DND-41 (cell line): ENCODE measurements at regions not wholly inside any gene's neighbourhood (a gene's known extent, or its start where the extent isn't known, plus 50 kb on each side); places are given as distances from the start of the nearest gene placed in this dataset.
"Not testable (repeated sequence)": the region's sequence is repeated elsewhere in the genome, so short reads cannot be mapped to it uniquely, and the experiment has no call there.

Experiments used
- ATAC-seq: fragments of 200-7000 bp; cut with Tn5 transposase; 3 replicates; pipeline ENCODE4 v1.9.1; 2021; ENCODE audit warnings: low read depth; ENCODE audit not compliant: insufficient read depth
- DNase-seq: peaks from one replicate; pipeline ENCODE4 v3.0.0-alpha.2; 2020
- H2AFZ ChIP-seq: 2 replicates; pipeline ENCODE4 v1.6.0; 2012; ENCODE audit warnings: low read depth, low read length
- H3K27ac ChIP-seq: 2 replicates; pipeline ENCODE4 v1.5.1; 2012; ENCODE audit warnings: low read length, inconsistent platforms
- H3K27me3 ChIP-seq: fragments of 200-600 bp; sonication (generic); 2 replicates; pipeline ENCODE4 v1.6.0; 2012; ENCODE audit warnings: low read length, mild to moderate bottlenecking, inconsistent platforms; ENCODE audit not compliant: insufficient read depth, poor library complexity
- H3K36me3 ChIP-seq: 2 replicates; pipeline ENCODE4 v1.5.1; 2012; ENCODE audit warnings: low read length, inconsistent platforms; ENCODE audit not compliant: insufficient read depth
- H3K4me1 ChIP-seq: 2 replicates; pipeline ENCODE4 v1.5.1; 2012; ENCODE audit warnings: mild to moderate bottlenecking, low read length; ENCODE audit not compliant: insufficient read depth
- H3K4me2 ChIP-seq: 2 replicates; pipeline ENCODE4 v1.6.0; 2012; ENCODE audit warnings: mild to moderate bottlenecking, moderate library complexity, low read length, inconsistent platforms; ENCODE audit not compliant: insufficient read depth
- H3K4me3 ChIP-seq, 2 experiments: fragments of 200-600 bp in 1 of 2; shearing (Covaris generic) in 1 of 2; 2 replicates each; pipeline ENCODE4 v1.5.1; 2012 to 2016; ENCODE audit warnings: inconsistent platforms in 2 of 2, low read length in 2 of 2, mild to moderate bottlenecking in 2 of 2, low read depth in 1 of 2, moderate library complexity in 1 of 2
- H3K79me2 ChIP-seq: 2 replicates; pipeline ENCODE4 v1.6.0; 2012; ENCODE audit warnings: low read length, inconsistent platforms; ENCODE audit not compliant: insufficient read depth
- H3K9ac ChIP-seq: 2 replicates; pipeline ENCODE4 v1.6.0; 2012; ENCODE audit warnings: low read depth, mild to moderate bottlenecking, inconsistent platforms, low read length, moderate library complexity
- H3K9me3 ChIP-seq: 2 replicates; pipeline ENCODE4 v1.5.1; 2012; ENCODE audit warnings: low read length, moderate library complexity, mild to moderate bottlenecking, inconsistent platforms; ENCODE audit not compliant: insufficient read depth, severe bottlenecking
- H4K20me1 ChIP-seq: 2 replicates; pipeline ENCODE4 v1.6.0; 2012; ENCODE audit warnings: low read length; ENCODE audit not compliant: insufficient read depth

DNA sequence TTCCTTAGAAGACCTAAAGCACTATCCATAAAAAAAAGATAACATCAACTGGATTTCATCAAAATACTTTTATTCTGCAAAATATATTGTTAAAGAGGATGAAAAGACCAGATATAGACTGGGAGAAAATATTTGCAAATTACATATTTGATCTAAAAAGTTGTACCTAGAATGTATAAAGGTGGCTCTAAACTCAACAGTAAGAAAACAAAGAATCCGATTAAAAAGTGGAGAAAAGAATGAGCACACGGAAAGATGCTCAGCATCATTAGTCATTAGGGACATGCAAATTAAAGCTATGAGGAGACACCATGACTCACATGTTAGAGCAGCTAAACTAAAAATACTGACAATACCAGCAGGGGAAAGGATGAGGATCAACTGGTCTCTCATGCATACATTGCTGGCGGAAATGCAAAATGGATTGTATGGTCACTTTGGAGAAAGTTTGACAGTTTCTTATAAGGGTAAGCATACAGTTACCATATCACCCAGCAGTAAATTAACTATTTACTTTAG, 298.4 kb upstream of the PLGLB2 start:
- ATAC-seq, H3K4me2 ChIP-seq, H4K20me1 ChIP-seq, H3K36me3 ChIP-seq, H3K27ac ChIP-seq, DNase-seq, H3K9me3 ChIP-seq, H3K4me1 ChIP-seq, H3K79me2 ChIP-seq, H3K9ac ChIP-seq, H3K27me3 ChIP-seq, H2AFZ ChIP-seq, H3K4me3 ChIP-seq: not testable (repeated sequence)

- not testable (repeated sequence) for ATAC-seq, H3K9ac ChIP-seq, H3K9me3 ChIP-seq, H3K27me3 ChIP-seq, H2AFZ ChIP-seq, H3K27ac ChIP-seq, DNase-seq, H3K4me2 ChIP-seq, H4K20me1 ChIP-seq, H3K4me3 ChIP-seq, H3K4me1 ChIP-seq, H3K36me3 ChIP-seq, H3K79me2 ChIP-seq
Measured at GRCh38 chr2:87452193-87452592, 295.7 kb upstream of the PLGLB2 start.

- not testable (repeated sequence) for H3K36me3 ChIP-seq, DNase-seq, H3K27me3 ChIP-seq, H3K27ac ChIP-seq, H3K9ac ChIP-seq, H4K20me1 ChIP-seq, H3K4me2 ChIP-seq, H3K9me3 ChIP-seq, H3K79me2 ChIP-seq, H3K4me3 ChIP-seq, H2AFZ ChIP-seq, ATAC-seq, H3K4me1 ChIP-seq
Measured at GRCh38 chr2:87452861-87453260, 295.0 kb upstream of the PLGLB2 start.

DNA sequence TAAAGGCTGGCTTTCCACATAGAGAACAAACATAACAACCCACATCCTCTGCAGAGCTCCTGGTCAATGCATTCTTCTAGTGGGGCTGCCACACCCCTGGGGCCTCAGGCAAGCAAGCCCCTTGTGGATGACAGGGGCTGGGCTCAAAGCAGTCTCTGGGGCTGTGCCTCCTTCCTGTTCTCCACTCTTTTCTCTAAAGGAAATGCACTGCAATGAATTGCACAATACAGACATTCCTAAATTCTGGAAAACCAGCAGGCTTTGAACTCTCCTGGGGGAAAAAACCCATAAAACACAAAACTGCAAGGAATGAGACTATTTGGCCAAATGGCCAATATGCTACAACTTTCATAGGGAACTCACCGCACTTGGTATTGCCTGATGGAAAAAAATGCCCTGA, 293.9 kb upstream of the PLGLB2 start:
- not testable (repeated sequence) for H4K20me1 ChIP-seq, H3K27me3 ChIP-seq, H3K4me2 ChIP-seq, H2AFZ ChIP-seq, H3K27ac ChIP-seq, ATAC-seq, H3K9me3 ChIP-seq, H3K36me3 ChIP-seq, H3K9ac ChIP-seq, H3K4me1 ChIP-seq, H3K4me3 ChIP-seq
- H3K79me2 ChIP-seq: peaks cover 17% of the 10 kb centered on the region
- peak; percentile 28 for DNase-seq

- peak; percentile 37 for DNase-seq
- H3K9ac ChIP-seq, H3K36me3 ChIP-seq, H3K9me3 ChIP-seq, H3K4me3 ChIP-seq, H3K4me2 ChIP-seq, H3K4me1 ChIP-seq, H3K27me3 ChIP-seq, H3K27ac ChIP-seq, H2AFZ ChIP-seq, H4K20me1 ChIP-seq: not testable (repeated sequence)
- peaks cover 18% of the 10 kb centered on the region for H3K79me2 ChIP-seq
- peak; percentile 18; the same call in 1 of the 3 replicates for ATAC-seq
Measured at GRCh38 chr2:87454421-87454820, 293.5 kb upstream of the PLGLB2 start.

GRCh38 chr2:87455209-87455853, 292.6 kb upstream of the PLGLB2 start:
- ATAC-seq: peak; percentile 66
- Histone ChIP-seq H3K79me2 (peaks cover 19% of the 10 kb centered on the region), H3K4me2 (peak overlapping the region; percentile 60; the same call in 1 of the 2 replicates), H2AFZ (peak overlapping the region; percentile 45; the same call in 1 of the 2 replicates), H3K27ac (peak overlapping the region; percentile 75), H3K9ac (peak overlapping the region; percentile 62), H3K4me3 (peak overlapping the region; percentile 29 to 59; a peak in 3 of 4 replicates)
- H3K4me1 ChIP-seq, H3K27me3 ChIP-seq, H4K20me1 ChIP-seq, H3K36me3 ChIP-seq, H3K9me3 ChIP-seq: not testable (repeated sequence)
- peak; percentile 10 for DNase-seq

- ATAC-seq: peak; percentile 64
- peak overlapping the region; percentile 29 to 59; a peak in 3 of 4 replicates for H3K4me3 ChIP-seq
- H3K27ac ChIP-seq: peak overlapping the region; percentile 75
Measured at GRCh38 chr2:87455854-87456249, 292.0 kb upstream of the PLGLB2 start.

DNA sequence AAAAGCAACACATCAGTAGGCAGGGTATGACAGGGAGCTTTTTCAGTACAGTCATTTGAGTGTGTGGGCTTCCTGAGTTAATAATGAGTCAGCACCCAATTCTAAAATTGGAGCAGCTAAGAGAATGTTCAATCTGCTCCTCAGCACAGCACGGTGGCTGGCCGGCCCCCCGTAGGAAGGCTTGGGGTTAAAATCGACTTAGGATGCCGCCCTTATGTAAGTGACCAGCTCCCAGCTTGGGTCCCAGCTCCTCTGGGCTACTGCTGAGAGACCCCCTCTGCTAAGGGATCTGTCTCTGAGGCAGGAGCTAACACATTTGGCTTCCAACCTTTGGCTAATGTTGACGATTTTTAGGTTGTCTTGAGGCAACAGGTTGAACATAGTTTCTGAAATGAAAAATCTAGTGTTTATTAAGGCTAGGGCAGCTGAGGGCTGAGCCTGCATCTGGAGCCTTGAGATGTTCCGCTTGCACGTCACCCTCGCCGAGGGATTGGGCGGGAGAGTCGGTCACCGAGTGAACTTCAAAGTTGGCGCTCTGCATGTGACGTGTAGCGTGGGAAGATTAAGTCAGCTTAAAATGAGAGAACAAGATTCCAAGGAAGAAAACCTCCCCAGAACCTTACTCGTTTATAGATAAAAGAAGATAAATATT, 291.3 kb upstream of the PLGLB2 start:
- H3K36me3 ChIP-seq, H3K4me1 ChIP-seq, H3K9me3 ChIP-seq, H3K27me3 ChIP-seq, H4K20me1 ChIP-seq: not testable (repeated sequence)
- Histone ChIP-seq H3K4me2 (peak overlapping the region; percentile 76), H3K9ac (peak overlapping the region; percentile 60), H3K79me2 (peaks cover 23% of the 10 kb centered on the region), H2AFZ (peak overlapping the region; percentile 51; the same call in 1 of the 2 replicates), H3K27ac (peak overlapping the region; percentile 81), H3K4me3 (peak overlapping the region; percentile 20 to 61; a peak in 3 of 4 replicates)
- DNase-seq (peak; percentile 40), ATAC-seq (peak; percentile 71)

More at GRCh38 chr2:87455854-87456249, 292.0 kb upstream of the PLGLB2 start:
- peak overlapping the region; percentile 62 for H3K9ac ChIP-seq
- peak overlapping the region; percentile 45; the same call in 1 of the 2 replicates for H2AFZ ChIP-seq
- H3K9me3 ChIP-seq, H4K20me1 ChIP-seq, H3K4me1 ChIP-seq, H3K36me3 ChIP-seq, H3K27me3 ChIP-seq: not testable (repeated sequence)
- H3K4me2 ChIP-seq: peak overlapping the region; percentile 76; the same call in 1 of the 2 replicates
- H3K79me2 ChIP-seq: peaks cover 19% of the 10 kb centered on the region
- DNase-seq: peak; percentile 64
